HL-60 (cell line): ENCODE measurements at regions not wholly inside any gene's neighbourhood (a gene's known extent, or its start where the extent isn't known, plus 50 kb on each side); places are given as distances from the start of the nearest gene placed in this dataset.

Source experiments
- CTCF ChIP-seq: IDR thresholded peaks from one replicate; pipeline ENCODE4 v1.5.1; 2011; ENCODE audit warnings: low read length, control low read depth, inconsistent platforms; ENCODE audit not compliant: insufficient read depth
- REST ChIP-seq: IDR thresholded peaks from 2 replicates; pipeline ENCODE4 v1.6.1; 2012; ENCODE audit warnings: low read depth; ENCODE audit not compliant: insufficient replicate concordance

- TF ChIP-seq REST (no peak), CTCF (no peak)
Measured at GRCh38 chr21:34200288-34200905, 127.0 kb downstream of the MRPS6 start.
